MCF 10A (cell line): ENCODE measurements at regions not wholly inside any gene's neighbourhood (a gene's known extent, or its start where the extent isn't known, plus 50 kb on each side); places are given as distances from the start of the nearest gene placed in this dataset.
A peak's percentile ranks its signal among the peaks of the same experiment; 100 is the strongest.

Experiments used
- BruUV-seq: library from RNA; stranded (reverse); fragments of 400-500 nt; replicated peaks from 2 replicates; lab custom pipeline; 2021; lab: Mats Ljungman, UMichigan
- CTCF ChIA-PET: fragments of 300-600 bp; sonication (Branson Sonifier 250); formaldehyde crosslinking; extraction: SDS; loops from one replicate; lab custom pipeline; 2021; ENCODE audit warnings: antibody characterized with exemption, inconsistent platforms; lab: Yijun Ruan, JAX
- POLR2A ChIA-PET: fragments of 300-600, 350-650 bp; sonication (Branson Sonifier 250); formaldehyde crosslinking; extraction: SDS; loops from one replicate; lab custom pipeline; 2020; ENCODE audit warnings: antibody characterized with exemption, inconsistent platforms; lab: Yijun Ruan, JAX
- DNase-seq: peaks from one replicate; pipeline ENCODE4 v3.0.0-alpha.2; 2018; ENCODE audit not compliant: unreplicated experiment
- H3K27ac Mint-ChIP-seq: one replicate; pipeline ENCODE4 v1.8.0; 2022; ENCODE audit warnings: mild to moderate bottlenecking, low read depth, mixed read lengths; ENCODE audit not compliant: unreplicated experiment
- H3K27me3 Mint-ChIP-seq: one replicate; pipeline ENCODE4 v1.8.0; 2022; ENCODE audit warnings: mixed read lengths; ENCODE audit not compliant: insufficient read depth, unreplicated experiment
- H3K36me3 Mint-ChIP-seq: one replicate; pipeline ENCODE4 v1.8.0; 2022; ENCODE audit warnings: mild to moderate bottlenecking, moderate library complexity, mixed read lengths; ENCODE audit not compliant: insufficient read depth, unreplicated experiment
- H3K4me1 Mint-ChIP-seq: one replicate; pipeline ENCODE4 v1.8.0; 2022; ENCODE audit warnings: mixed read lengths; ENCODE audit not compliant: insufficient read depth, unreplicated experiment
- H3K4me3 Mint-ChIP-seq: one replicate; pipeline ENCODE4 v1.8.0; 2022; ENCODE audit warnings: mild to moderate bottlenecking, moderate library complexity, mixed read lengths; ENCODE audit not compliant: unreplicated experiment
- H3K9me3 Mint-ChIP-seq: one replicate; pipeline ENCODE4 v1.8.0; 2022; ENCODE audit warnings: mixed read lengths; ENCODE audit not compliant: unreplicated experiment
- CTCF ChIP-seq: fragments of 200-600 bp; IDR thresholded peaks from one replicate; pipeline ENCODE4 v1.8.0; 2022; ENCODE audit warnings: antibody characterized with exemption, mild to moderate bottlenecking; ENCODE audit not compliant: unreplicated experiment
- intact Hi-C: fragments of 100-400 bp; cut with micrococcal nuclease; formaldehyde crosslinking; loops from 2 replicates; pipeline ENCODE4 v1.14.1; 2022

GRCh38 chr15:68871507-68871906, 50.8 kb upstream of the ANP32A start:
- no peak for DNase-seq
- Mint-ChIP-seq H3K27me3 (peaks cover 28% of the 10 kb centered on the region), H3K4me1 (no peaks in the 10 kb centered on the region), H3K27ac (no peak overlapping the region), H3K9me3 (no peaks in the 10 kb centered on the region), H3K4me3 (no peak overlapping the region), H3K36me3 (no peaks in the 10 kb centered on the region)
- no TSS peak for BruUV-seq
- POLR2A ChIA-PET, result no interaction called here
- TF ChIP-seq CTCF, result no peak
- intact Hi-C loops, result no loop called here
- CTCF ChIA-PET, result no interaction called here

GRCh38 chr15:68874788-68875187, 54.1 kb upstream of the ANP32A start:
- peak; percentile 6 for DNase-seq
- intact Hi-C loops, result loop anchor here (1.0 to 5.0 kb wide), 8 partner anchors 54 to 622 kb away; partner anchors contain the start of genes ANP32A and KIF23
- Mint-ChIP-seq H3K4me1 (no peaks in the 10 kb centered on the region), H3K9me3 (no peaks in the 10 kb centered on the region), H3K4me3 (no peak overlapping the region), H3K27ac (no peak overlapping the region), H3K27me3 (peaks cover 11% of the 10 kb centered on the region), H3K36me3 (no peaks in the 10 kb centered on the region)
- TF ChIP-seq CTCF, result no peak
- BruUV-seq, result no TSS peak
- POLR2A ChIA-PET, result interaction anchor here (0.7 to 2.7 kb wide), 2 partner anchors 49 to 318 kb away, joined by 4 to 13 read pairs; no protein-coding TSS in a partner anchor
- CTCF ChIA-PET, result interaction anchor here (0.6 to 5.9 kb wide), 28 partner anchors 9 to 568 kb away, joined by 3 to 51 read pairs (median 6); no protein-coding TSS in a partner anchor

- Mint-ChIP-seq H3K36me3 (no peaks in the 10 kb centered on the region), H3K27me3 (peaks cover 11% of the 10 kb centered on the region), H3K27ac (no peak overlapping the region), H3K9me3 (no peaks in the 10 kb centered on the region), H3K4me3 (peak overlapping the region; percentile 33), H3K4me1 (no peaks in the 10 kb centered on the region)
- peak; percentile 85 for TF ChIP-seq CTCF
- ChIA-PET POLR2A (interaction anchor here (0.6 to 2.7 kb wide), 10 partner anchors 10 to 611 kb away, joined by 3 to 13 read pairs (median 4); no protein-coding TSS in a partner anchor), CTCF (interaction anchor here (0.6 to 5.9 kb wide), 52 partner anchors 8 to 732 kb away, joined by 3 to 51 read pairs (median 5); partner anchors contain the start of gene RPLP1)
- intact Hi-C loops, result loop anchor here (1.0 to 5.0 kb wide), 9 partner anchors 49 to 623 kb away; partner anchors contain the start of genes ANP32A and KIF23
- DNase-seq, result peak; percentile 93
- BruUV-seq, result no TSS peak
These were observed 54.8 kb upstream of the SPESP1 start for GRCh38 chr15:68875377-68876116.

- H3K4me1 Mint-ChIP-seq, result no peaks in the 10 kb centered on the region
- no TSS peak for BruUV-seq
- intact Hi-C loops, result loop anchor here (2.0 to 5.0 kb wide), 5 partner anchors 47 to 625 kb away; partner anchors contain the start of gene KIF23
- H3K27ac Mint-ChIP-seq, result no peak overlapping the region
- POLR2A ChIA-PET, result no interaction called here
- H3K4me3 Mint-ChIP-seq, result no peak overlapping the region
- no peak for DNase-seq
- no peaks in the 10 kb centered on the region for H3K27me3 Mint-ChIP-seq
- TF ChIP-seq CTCF, result no peak
- CTCF ChIA-PET, result interaction anchor here (1.2 to 5.9 kb wide), 3 partner anchors 317 to 618 kb away, joined by 4 to 51 read pairs (median 24); no protein-coding TSS in a partner anchor
- no peaks in the 10 kb centered on the region for H3K9me3 Mint-ChIP-seq
- no peaks in the 10 kb centered on the region for H3K36me3 Mint-ChIP-seq
These were observed 52.7 kb upstream of the SPESP1 start for GRCh38 chr15:68877626-68878025.
